Activated CD4-positive, alpha-beta T cell treated with anti-CD3 and anti-CD28 coated beads, Interleukin-2, amount 10 ng/mL, durations not matched to agents 24 days and 14 days (primary cell): ENCODE measurements at regions not wholly inside any gene's neighbourhood (a gene's known extent, or its start where the extent isn't known, plus 50 kb on each side); places are given as distances from the start of the nearest gene placed in this dataset.
"Not testable (repeated sequence)": the region's sequence is repeated elsewhere in the genome, so short reads cannot be mapped to it uniquely, and the experiment has no call there.

Source experiments
- DNase-seq: peaks from one replicate; pipeline ENCODE4 v3.0.0; 2022
- H3K27ac Mint-ChIP-seq: one replicate; pipeline ENCODE4 v1.8.0; 2022; ENCODE audit warnings: mild to moderate bottlenecking, mixed read lengths
- H3K27me3 Mint-ChIP-seq: one replicate; pipeline ENCODE4 v1.8.0; 2022; ENCODE audit warnings: mixed read lengths
- H3K36me3 Mint-ChIP-seq: one replicate; pipeline ENCODE4 v1.8.0; 2022; ENCODE audit warnings: low read depth, mild to moderate bottlenecking, mixed read lengths
- H3K4me1 Mint-ChIP-seq: one replicate; pipeline ENCODE4 v1.8.0; 2021; ENCODE audit warnings: mixed read lengths
- H3K4me3 Mint-ChIP-seq: one replicate; pipeline ENCODE4 v1.8.0; 2022; ENCODE audit warnings: mild to moderate bottlenecking, moderate library complexity, mixed read lengths
- H3K9me3 Mint-ChIP-seq: one replicate; pipeline ENCODE4 v1.8.0; 2021; ENCODE audit warnings: mixed read lengths
- intact Hi-C: fragments of 100-400 bp; cut with micrococcal nuclease; formaldehyde crosslinking; loops from one replicate; pipeline ENCODE4 v1.15.1; 2023

DNA sequence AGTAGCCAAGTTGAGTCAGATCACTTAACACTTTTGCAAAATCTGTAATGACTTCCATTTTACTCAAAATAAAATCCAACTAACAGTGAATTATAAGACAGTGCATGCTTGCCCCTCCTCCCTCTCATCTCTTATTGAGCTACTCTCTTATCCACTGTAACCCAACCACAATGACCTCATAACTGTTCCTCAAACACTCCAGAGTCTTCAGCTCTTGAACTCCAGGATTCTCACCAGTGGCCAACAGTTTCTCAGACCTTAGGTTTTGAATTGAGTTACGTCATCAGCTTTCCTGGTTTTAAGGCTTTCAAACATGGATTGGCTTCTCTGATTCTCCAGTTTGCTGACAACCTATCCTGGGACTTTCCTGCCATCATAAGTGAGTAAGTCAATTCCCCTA is 938.3 kb downstream of the RAB28 start:
- H3K27ac Mint-ChIP-seq: no peak overlapping the region
- H3K36me3 Mint-ChIP-seq: no peaks in the 10 kb centered on the region
- intact Hi-C loops: no loop called here
- no peaks in the 10 kb centered on the region for H3K9me3 Mint-ChIP-seq
- DNase-seq: no peak
- H3K4me3 Mint-ChIP-seq: no peak overlapping the region
- no peaks in the 10 kb centered on the region for H3K4me1 Mint-ChIP-seq
- H3K27me3 Mint-ChIP-seq: no peaks in the 10 kb centered on the region

DNA sequence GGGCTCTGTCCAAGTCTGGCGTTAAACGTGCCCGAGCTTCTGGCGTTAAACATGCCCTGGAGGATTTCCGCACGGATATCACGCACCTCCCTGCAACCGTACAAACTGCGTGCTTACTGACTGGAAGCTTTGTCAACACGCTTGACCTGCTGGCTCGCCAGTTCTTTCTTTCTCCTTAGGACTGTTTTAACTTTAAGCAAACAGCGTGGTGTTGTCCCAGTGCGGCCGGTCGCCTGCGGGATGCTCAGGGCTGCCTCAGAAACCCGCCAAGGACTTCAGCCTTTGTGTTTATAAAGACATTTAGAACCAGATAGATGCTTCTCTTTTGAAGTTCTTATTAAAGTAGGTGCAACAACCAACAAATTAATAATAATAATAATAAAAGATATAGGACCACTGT is 946.0 kb downstream of the RAB28 start:
- no peaks in the 10 kb centered on the region for H3K27me3 Mint-ChIP-seq
- intact Hi-C loops: no loop called here
- H3K9me3 Mint-ChIP-seq: no peaks in the 10 kb centered on the region
- H3K4me1 Mint-ChIP-seq: no peaks in the 10 kb centered on the region
- no peak overlapping the region for H3K4me3 Mint-ChIP-seq
- H3K27ac Mint-ChIP-seq: no peak overlapping the region
- no peaks in the 10 kb centered on the region for H3K36me3 Mint-ChIP-seq
- DNase-seq: no peak

GRCh38 chr4:12534684-12535083 is 949.5 kb downstream of the RAB28 start:
- no peak for DNase-seq
- Mint-ChIP-seq H3K36me3 (no peaks in the 10 kb centered on the region), H3K4me1 (no peaks in the 10 kb centered on the region), H3K4me3 (no peak overlapping the region), H3K9me3 (no peaks in the 10 kb centered on the region), H3K27me3 (no peaks in the 10 kb centered on the region), H3K27ac (no peak overlapping the region)
- intact Hi-C loops: no loop called here

- H3K9me3 Mint-ChIP-seq: peaks cover 2% of the 10 kb centered on the region
- H3K4me1 Mint-ChIP-seq: no peaks in the 10 kb centered on the region
- no peaks in the 10 kb centered on the region for H3K36me3 Mint-ChIP-seq
- intact Hi-C loops: no loop called here
- H3K4me3 Mint-ChIP-seq: no peak overlapping the region
- H3K27ac Mint-ChIP-seq: no peak overlapping the region
- DNase-seq: no peak
- no peaks in the 10 kb centered on the region for H3K27me3 Mint-ChIP-seq
Observed at GRCh38 chr4:12519426-12519825, 964.7 kb downstream of the RAB28 start.

GRCh38 chr4:12507868-12508481 is 976.2 kb downstream of the RAB28 start:
- H3K27ac Mint-ChIP-seq: no peak overlapping the region
- H3K4me1 Mint-ChIP-seq: no peaks in the 10 kb centered on the region
- H3K4me3 Mint-ChIP-seq: no peak overlapping the region
- no peak for DNase-seq
- peaks cover 6% of the 10 kb centered on the region for H3K9me3 Mint-ChIP-seq
- intact Hi-C loops: no loop called here
- H3K36me3 Mint-ChIP-seq: no peaks in the 10 kb centered on the region
- H3K27me3 Mint-ChIP-seq: no peaks in the 10 kb centered on the region

DNA sequence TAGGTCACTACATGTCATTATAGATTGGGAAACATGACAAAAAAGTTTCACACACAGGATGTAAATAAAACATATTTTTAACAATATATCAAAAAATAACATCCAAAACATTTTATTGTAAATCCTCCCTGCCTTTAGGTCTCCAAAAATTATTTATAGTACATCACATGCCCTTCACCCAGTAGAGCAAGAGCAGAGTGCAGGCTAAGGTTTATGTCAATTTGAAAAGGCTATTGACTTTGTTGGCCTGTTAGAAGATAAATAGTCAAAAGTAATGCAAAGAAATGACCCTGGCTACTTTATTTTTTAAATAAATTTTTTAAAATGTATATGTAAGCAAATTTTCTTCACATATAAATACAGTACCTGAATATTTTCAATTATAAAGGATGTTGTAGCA is 983.7 kb downstream of the RAB28 start:
- DNase-seq: no peak
- intact Hi-C loops: no loop called here
- no peak overlapping the region for H3K4me3 Mint-ChIP-seq
- H3K4me1 Mint-ChIP-seq: no peaks in the 10 kb centered on the region
- H3K9me3 Mint-ChIP-seq: no peaks in the 10 kb centered on the region
- no peaks in the 10 kb centered on the region for H3K27me3 Mint-ChIP-seq
- no peak overlapping the region for H3K27ac Mint-ChIP-seq
- H3K36me3 Mint-ChIP-seq: no peaks in the 10 kb centered on the region

DNA sequence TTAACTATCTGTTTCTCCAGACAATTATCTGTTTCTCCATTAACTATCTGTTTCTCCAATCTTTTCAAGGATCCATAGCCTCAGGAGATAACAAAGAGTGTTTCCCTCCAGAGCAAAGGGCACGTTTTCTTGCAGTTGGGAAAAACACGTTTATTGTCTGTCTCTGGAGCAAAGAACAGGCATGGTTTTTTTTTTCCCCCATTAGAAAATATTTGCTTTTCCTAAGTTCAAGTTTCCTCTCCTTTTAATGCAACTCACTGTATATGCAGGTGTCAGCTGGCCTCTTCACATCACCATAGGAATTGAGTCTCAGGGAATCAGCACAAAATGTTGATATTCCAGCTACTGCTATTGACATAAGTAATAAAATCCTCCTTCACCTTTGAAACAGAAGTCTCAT is 984.4 kb downstream of the RAB28 start:
- Mint-ChIP-seq H3K36me3 (no peaks in the 10 kb centered on the region), H3K4me3 (no peak overlapping the region), H3K4me1 (no peaks in the 10 kb centered on the region), H3K27me3 (no peaks in the 10 kb centered on the region), H3K27ac (no peak overlapping the region), H3K9me3 (no peaks in the 10 kb centered on the region)
- no peak for DNase-seq
- intact Hi-C loops: no loop called here

DNA sequence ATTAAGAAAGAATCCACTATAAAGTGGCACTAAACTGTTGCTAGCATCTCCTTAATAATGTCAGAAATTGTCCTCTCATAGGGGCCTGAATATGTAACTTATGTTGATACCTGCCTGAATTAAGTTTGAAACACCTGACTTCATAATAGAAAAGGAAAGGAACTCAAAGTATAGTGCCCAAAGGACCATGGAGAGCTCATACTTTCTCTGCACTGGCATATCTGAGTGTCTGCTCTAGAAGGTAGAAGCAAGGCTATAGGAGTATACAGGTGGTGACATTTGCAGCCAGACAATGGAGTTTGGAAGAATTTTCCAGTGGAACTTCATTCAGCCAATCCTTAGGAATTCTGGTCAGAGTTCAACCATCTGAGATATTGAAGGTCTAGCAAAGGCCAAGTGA is 988.9 kb downstream of the RAB28 start:
- Mint-ChIP-seq H3K36me3 (no peaks in the 10 kb centered on the region), H3K9me3 (peaks cover 2% of the 10 kb centered on the region)
- no peak for DNase-seq

DNA sequence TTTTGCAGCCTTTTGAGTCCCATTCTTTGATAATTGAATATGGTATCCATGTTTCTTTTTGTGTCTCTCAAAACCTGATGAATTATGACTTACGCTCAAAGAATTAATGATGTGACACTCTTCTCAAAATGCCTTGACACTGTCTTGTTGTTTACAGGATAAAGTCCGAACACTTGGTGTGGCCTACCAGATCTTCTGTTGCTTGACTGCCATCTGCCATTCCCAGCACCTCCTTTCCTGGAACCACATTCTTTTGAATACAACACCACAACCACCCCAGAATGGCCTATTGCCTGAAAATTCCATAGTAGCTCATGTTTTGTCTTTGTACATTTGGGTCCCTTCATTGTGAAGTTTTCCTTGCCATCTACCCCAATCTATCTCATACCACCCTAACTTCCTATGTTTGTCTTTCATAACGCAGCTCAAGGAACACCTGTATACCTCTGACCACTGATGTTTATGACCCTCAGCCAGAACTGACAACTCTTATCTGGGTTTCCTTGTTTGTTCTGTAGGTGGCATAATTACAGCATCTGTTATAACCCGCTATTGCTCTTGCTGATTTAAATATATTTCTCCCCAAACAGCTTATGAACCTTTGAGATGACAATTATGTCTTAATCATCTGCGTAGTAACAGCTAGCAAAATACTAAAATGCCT is 991.3 kb downstream of the RAB28 start:
- intact Hi-C loops: no loop called here
- DNase-seq: no peak
- H3K36me3 Mint-ChIP-seq: no peaks in the 10 kb centered on the region
- H3K9me3 Mint-ChIP-seq: peaks cover 9% of the 10 kb centered on the region
- no peak overlapping the region for H3K4me3 Mint-ChIP-seq
- H3K27ac Mint-ChIP-seq: no peak overlapping the region
- H3K4me1 Mint-ChIP-seq: no peaks in the 10 kb centered on the region
- H3K27me3 Mint-ChIP-seq: no peaks in the 10 kb centered on the region

More for the DNA sequence above, 988.9 kb downstream of the RAB28 start:
- H3K4me1 Mint-ChIP-seq: no peaks in the 10 kb centered on the region
- no peaks in the 10 kb centered on the region for H3K27me3 Mint-ChIP-seq
- intact Hi-C loops: no loop called here
- no peak overlapping the region for H3K27ac Mint-ChIP-seq
- H3K4me3 Mint-ChIP-seq: no peak overlapping the region

DNA sequence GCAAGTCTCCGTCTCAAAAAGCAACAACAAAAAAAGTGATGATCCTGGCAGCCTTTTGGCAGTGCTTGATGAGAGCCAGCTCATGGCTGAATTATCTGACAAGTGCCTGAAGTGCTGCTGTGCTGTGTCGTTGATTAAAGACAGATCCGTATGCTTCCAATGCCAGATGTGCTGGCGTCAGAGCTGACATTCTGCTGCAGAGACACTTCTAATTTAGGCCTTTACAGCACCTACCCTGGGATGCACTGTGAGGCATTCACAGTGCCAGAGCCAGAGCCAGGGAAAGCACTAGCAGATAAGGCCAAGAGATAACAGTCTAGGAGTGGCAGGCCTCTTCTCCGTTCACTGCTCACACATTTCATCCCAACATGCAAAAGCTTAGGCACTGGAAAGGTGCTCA is 995.5 kb downstream of the RAB28 start:
- Mint-ChIP-seq H3K27me3 (no peaks in the 10 kb centered on the region), H3K36me3 (no peaks in the 10 kb centered on the region), H3K9me3 (peaks cover 14% of the 10 kb centered on the region), H3K4me3 (no peak overlapping the region), H3K27ac (no peak overlapping the region), H3K4me1 (no peaks in the 10 kb centered on the region)
- DNase-seq: no peak
- intact Hi-C loops: no loop called here

DNA sequence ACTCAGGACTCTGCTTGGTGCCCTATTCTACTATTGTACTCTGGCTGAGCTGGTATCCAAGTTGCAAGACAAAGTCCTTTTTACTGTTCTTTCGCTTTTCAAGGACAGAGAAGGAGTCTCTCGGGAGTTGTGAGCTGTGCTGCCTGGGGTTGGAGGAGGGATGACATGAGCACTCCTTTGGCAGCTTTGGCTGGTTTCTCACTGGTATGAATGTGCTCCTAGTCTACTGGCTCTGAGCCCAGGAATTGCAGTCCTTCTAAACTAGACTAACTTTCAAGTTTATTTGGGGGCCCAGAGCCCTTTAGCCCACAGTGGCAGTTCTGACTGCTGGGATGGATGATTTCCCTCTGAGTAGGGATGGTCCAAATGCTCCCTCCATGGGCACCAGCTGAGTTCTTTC is 997.1 kb downstream of the RAB28 start:
- DNase-seq: no peak
- Mint-ChIP-seq H3K27ac (no peak overlapping the region), H3K36me3 (no peaks in the 10 kb centered on the region), H3K4me3 (no peak overlapping the region), H3K27me3 (no peaks in the 10 kb centered on the region), H3K9me3 (peaks cover 14% of the 10 kb centered on the region), H3K4me1 (no peaks in the 10 kb centered on the region)
- intact Hi-C loops: no loop called here

GRCh38 chr4:12472087-12472486 is 1012.1 kb downstream of the RAB28 start:
- intact Hi-C loops: no loop called here
- H3K36me3 Mint-ChIP-seq: no peaks in the 10 kb centered on the region
- H3K27me3 Mint-ChIP-seq: no peaks in the 10 kb centered on the region

DNA sequence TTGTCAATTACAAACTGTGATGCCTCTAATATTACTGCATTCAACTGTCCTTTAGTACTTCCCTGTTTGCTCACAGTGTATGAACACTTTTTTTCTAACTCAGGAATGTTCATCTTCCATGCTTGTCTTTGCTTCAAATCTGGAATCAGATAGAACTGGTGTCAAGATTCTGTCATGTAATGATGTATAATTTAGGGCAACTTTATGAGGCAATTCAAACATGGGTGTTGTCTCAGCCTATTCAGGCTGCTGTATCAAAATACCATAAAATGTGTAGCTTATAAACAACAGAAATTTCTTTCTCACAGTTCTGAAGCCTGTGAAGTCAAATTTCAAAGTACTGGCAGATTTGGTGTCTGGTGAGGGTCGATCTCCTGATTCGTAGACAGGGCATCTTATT is 1012.9 kb downstream of the RAB28 start:
- intact Hi-C loops: no loop called here
- Mint-ChIP-seq H3K27ac (no peak overlapping the region), H3K4me1 (no peaks in the 10 kb centered on the region), H3K36me3 (no peaks in the 10 kb centered on the region), H3K4me3 (no peak overlapping the region), H3K27me3 (no peaks in the 10 kb centered on the region), H3K9me3 (no peaks in the 10 kb centered on the region)
- DNase-seq: no peak

More at GRCh38 chr4:12472087-12472486, 1012.1 kb downstream of the RAB28 start:
- H3K9me3 Mint-ChIP-seq: no peaks in the 10 kb centered on the region
- H3K4me3 Mint-ChIP-seq: no peak overlapping the region
- no peaks in the 10 kb centered on the region for H3K4me1 Mint-ChIP-seq
- no peak for DNase-seq
- H3K27ac Mint-ChIP-seq: no peak overlapping the region

GRCh38 chr4:12461576-12461975 is 1022.6 kb downstream of the RAB28 start:
- H3K4me3 Mint-ChIP-seq, DNase-seq, intact Hi-C loops, H3K27ac Mint-ChIP-seq, H3K9me3 Mint-ChIP-seq, H3K27me3 Mint-ChIP-seq, H3K36me3 Mint-ChIP-seq, H3K4me1 Mint-ChIP-seq: not testable (repeated sequence)

DNA sequence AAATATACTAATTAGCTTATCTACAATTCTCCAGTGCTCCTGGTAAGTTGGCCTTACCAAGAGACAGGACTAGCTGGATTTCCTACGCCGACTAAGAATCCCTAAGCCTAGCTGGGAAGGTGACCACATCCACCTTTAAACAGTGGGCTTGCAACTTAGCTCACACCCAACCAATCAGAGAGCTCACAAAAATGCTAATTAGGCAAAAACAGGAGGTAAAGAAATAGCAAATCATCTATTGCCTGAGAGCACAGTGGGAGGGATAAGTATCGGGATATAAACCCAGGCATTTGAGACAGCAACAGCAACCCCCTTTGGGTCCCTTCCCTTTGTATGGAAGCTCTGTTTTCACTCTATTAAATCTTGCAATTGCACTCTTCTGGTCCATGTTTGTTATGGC is 1025.0 kb downstream of the RAB28 start:
- Mint-ChIP-seq H3K27me3 (no peaks in the 10 kb centered on the region), H3K9me3 (peaks cover 4% of the 10 kb centered on the region), H3K4me1 (no peaks in the 10 kb centered on the region), H3K4me3 (no peak overlapping the region), H3K27ac (no peak overlapping the region), H3K36me3 (no peaks in the 10 kb centered on the region)
- DNase-seq: no peak
- intact Hi-C loops: no loop called here
